Activated naive CD4-positive, alpha-beta T cell treated with anti-CD3 and anti-CD28 coated beads, Interleukin-2, amount 10 ng/mL, durations not matched to agents 7 days and 5 days (primary cell): ENCODE measurements at regions not wholly inside any gene's neighbourhood (a gene's known extent, or its start where the extent isn't known, plus 50 kb on each side); places are given as distances from the start of the nearest gene placed in this dataset.
"Not testable (repeated sequence)": the region's sequence is repeated elsewhere in the genome, so short reads cannot be mapped to it uniquely, and the experiment has no call there.

ENCODE experiments used
- CTCF ChIA-PET: fragments of 350-600 bp; sonication (Branson Sonifier 250); formaldehyde crosslinking; loops from one replicate; lab custom pipeline; 2021; ENCODE audit warnings: antibody characterized with exemption; lab: Charles Lee
- DNase-seq: peaks from one replicate; pipeline ENCODE4 v3.0.0-alpha.2; 2020
- H3K27ac Mint-ChIP-seq: one replicate; pipeline ENCODE4 v1.8.0; 2021; ENCODE audit warnings: mild to moderate bottlenecking, moderate library complexity, mixed read lengths
- H3K27me3 Mint-ChIP-seq: one replicate; pipeline ENCODE4 v1.8.0; 2021; ENCODE audit warnings: mild to moderate bottlenecking, mixed read lengths
- H3K36me3 Mint-ChIP-seq: one replicate; pipeline ENCODE4 v1.8.0; 2021; ENCODE audit warnings: mixed read lengths
- H3K4me1 Mint-ChIP-seq: one replicate; pipeline ENCODE4 v1.8.0; 2021; ENCODE audit warnings: mixed read lengths
- H3K4me3 Mint-ChIP-seq: one replicate; pipeline ENCODE4 v1.8.0; 2021; ENCODE audit warnings: mild to moderate bottlenecking, moderate library complexity, mixed read lengths
- H3K9me3 Mint-ChIP-seq: one replicate; pipeline ENCODE4 v1.8.0; 2021; ENCODE audit warnings: mixed read lengths

- CTCF ChIA-PET, H3K4me1 Mint-ChIP-seq, DNase-seq, H3K4me3 Mint-ChIP-seq, H3K27ac Mint-ChIP-seq, H3K27me3 Mint-ChIP-seq, H3K36me3 Mint-ChIP-seq: not testable (repeated sequence)
- H3K9me3 Mint-ChIP-seq = peaks cover 22% of the 10 kb centered on the region
Observed at GRCh38 chr21:18857606-18858005, 454.0 kb upstream of the TMPRSS15 start.

GRCh38 chr21:18869104-18869503 is 465.5 kb upstream of the TMPRSS15 start:
- DNase-seq = no peak
- Mint-ChIP-seq H3K27me3 (no peaks in the 10 kb centered on the region), H3K4me3 (no peak overlapping the region), H3K36me3 (no peaks in the 10 kb centered on the region), H3K4me1 (no peaks in the 10 kb centered on the region), H3K9me3 (peaks cover 9% of the 10 kb centered on the region), H3K27ac (no peak overlapping the region)
- CTCF ChIA-PET = no interaction called here

DNA sequence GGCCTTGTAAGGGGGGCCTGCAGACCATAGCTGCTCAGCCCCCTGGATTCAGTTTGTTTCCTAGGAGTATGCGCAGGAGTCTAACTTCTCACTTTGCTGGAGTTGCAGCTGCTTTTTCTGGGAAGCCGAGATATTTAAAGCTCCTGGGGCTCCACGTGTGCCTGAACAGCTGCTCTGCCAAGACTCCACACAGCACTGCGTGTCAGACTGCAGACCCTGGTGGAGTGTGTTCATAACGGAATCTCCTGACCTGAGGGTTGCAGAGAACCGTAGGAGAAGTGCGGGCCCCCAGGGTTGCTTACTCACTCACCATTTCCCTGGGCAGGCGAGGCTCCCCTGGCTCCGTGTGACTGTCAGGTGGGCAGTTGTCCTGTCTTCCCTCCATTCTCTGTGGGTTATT is 474.3 kb upstream of the TMPRSS15 start:
- no peak overlapping the region for H3K27ac Mint-ChIP-seq
- CTCF ChIA-PET = no interaction called here
- no peaks in the 10 kb centered on the region for H3K27me3 Mint-ChIP-seq
- no peaks in the 10 kb centered on the region for H3K36me3 Mint-ChIP-seq
- no peaks in the 10 kb centered on the region for H3K4me1 Mint-ChIP-seq
- no peak overlapping the region for H3K4me3 Mint-ChIP-seq
- peaks cover 11% of the 10 kb centered on the region for H3K9me3 Mint-ChIP-seq
- no peak for DNase-seq

DNA sequence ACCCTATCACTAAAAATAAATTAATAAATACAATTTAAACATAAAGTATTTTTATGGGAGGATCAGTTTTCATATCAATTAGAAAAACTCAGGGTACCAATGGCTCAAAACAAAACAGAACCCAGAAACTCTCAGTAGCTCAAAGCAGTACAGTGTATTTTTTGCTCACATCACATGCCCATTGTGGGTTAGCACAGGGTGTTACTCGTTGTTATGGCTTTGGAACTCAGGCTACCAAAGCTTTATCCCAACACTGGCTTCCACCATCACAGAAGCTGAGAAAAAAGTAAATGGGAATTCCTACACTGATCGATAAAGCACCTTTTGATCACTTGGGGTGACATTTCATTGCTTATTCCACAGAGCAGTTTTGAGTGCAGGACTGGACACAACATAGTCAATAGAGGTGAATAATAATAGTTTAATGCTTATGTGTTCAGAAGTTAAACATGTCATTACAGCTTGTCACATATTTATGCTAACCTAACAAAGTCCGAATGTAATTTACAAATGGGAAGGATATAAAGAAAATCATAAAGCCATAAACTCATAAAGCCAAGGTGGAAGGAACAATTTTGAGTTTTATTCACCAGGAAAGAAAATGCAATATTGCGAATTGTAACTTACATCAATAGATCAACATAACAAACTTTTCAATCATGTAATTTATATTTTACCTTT is 484.5 kb upstream of the TMPRSS15 start:
- Mint-ChIP-seq H3K4me3 (no peak overlapping the region), H3K36me3 (no peaks in the 10 kb centered on the region), H3K4me1 (no peaks in the 10 kb centered on the region), H3K27ac (no peak overlapping the region), H3K9me3 (peaks cover 10% of the 10 kb centered on the region), H3K27me3 (no peaks in the 10 kb centered on the region)
- DNase-seq = no peak
- CTCF ChIA-PET = no interaction called here

DNA sequence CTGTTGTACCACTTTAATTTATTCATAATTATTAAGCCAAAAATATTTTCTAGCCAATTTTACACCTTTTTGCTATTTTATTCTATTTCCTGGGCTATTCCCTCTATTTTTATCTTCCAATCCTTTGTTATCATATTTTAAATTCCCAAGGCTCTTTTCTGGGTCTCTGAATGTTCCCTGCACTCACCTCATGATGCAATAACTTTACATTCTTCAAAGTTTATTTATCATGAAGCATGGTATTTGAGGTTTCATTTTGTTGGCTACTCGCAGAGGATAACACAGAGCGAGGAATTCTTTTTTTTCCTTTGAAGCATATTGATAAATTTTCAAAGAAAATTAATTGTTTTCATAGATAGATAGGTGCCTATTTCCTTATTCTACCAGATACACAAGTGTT is 489.8 kb upstream of the TMPRSS15 start:
- no peak overlapping the region for H3K4me3 Mint-ChIP-seq
- H3K4me1 Mint-ChIP-seq = no peaks in the 10 kb centered on the region
- H3K9me3 Mint-ChIP-seq = peaks cover 8% of the 10 kb centered on the region
- DNase-seq = no peak
- no peaks in the 10 kb centered on the region for H3K27me3 Mint-ChIP-seq
- H3K27ac Mint-ChIP-seq = no peak overlapping the region
- CTCF ChIA-PET = no interaction called here
- H3K36me3 Mint-ChIP-seq = no peaks in the 10 kb centered on the region

GRCh38 chr21:18894387-18894786 is 490.8 kb upstream of the TMPRSS15 start:
- CTCF ChIA-PET = no interaction called here
- Mint-ChIP-seq H3K9me3 (peaks cover 8% of the 10 kb centered on the region), H3K36me3 (no peaks in the 10 kb centered on the region), H3K4me3 (no peak overlapping the region), H3K27me3 (no peaks in the 10 kb centered on the region), H3K4me1 (no peaks in the 10 kb centered on the region), H3K27ac (no peak overlapping the region)
- no peak for DNase-seq

DNA sequence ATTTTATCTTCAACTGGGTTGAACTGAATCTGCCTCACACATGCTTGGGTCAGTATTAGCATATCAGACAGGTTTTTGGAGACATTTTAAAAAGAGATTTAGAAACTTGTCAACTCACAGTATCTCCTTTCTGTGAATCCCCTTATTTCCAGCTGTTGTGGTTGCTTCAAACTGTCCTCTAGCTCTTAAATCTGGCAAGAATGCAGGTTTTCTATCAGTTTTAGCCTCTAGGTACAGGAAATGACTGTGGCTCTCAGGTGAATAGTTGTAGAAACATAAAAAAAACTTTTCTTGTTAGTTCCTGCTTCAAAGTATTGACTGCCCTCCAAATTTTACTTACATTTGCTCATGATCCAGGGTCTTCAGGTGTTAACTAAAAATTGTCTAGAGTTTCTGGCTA is 495.7 kb upstream of the TMPRSS15 start:
- H3K27ac Mint-ChIP-seq = no peak overlapping the region
- no peaks in the 10 kb centered on the region for H3K27me3 Mint-ChIP-seq
- no peak overlapping the region for H3K4me3 Mint-ChIP-seq
- H3K9me3 Mint-ChIP-seq = peaks cover 6% of the 10 kb centered on the region
- no peak for DNase-seq
- no peaks in the 10 kb centered on the region for H3K4me1 Mint-ChIP-seq
- H3K36me3 Mint-ChIP-seq = no peaks in the 10 kb centered on the region
- CTCF ChIA-PET = no interaction called here

- Mint-ChIP-seq H3K27ac (no peak overlapping the region), H3K4me3 (no peak overlapping the region), H3K36me3 (no peaks in the 10 kb centered on the region), H3K9me3 (peaks cover 4% of the 10 kb centered on the region), H3K4me1 (no peaks in the 10 kb centered on the region), H3K27me3 (no peaks in the 10 kb centered on the region)
- CTCF ChIA-PET = no interaction called here
- no peak for DNase-seq
Observed at GRCh38 chr21:18902660-18903059, 499.1 kb upstream of the TMPRSS15 start.

- no peaks in the 10 kb centered on the region for H3K36me3 Mint-ChIP-seq
- DNase-seq = no peak
- peaks cover 11% of the 10 kb centered on the region for H3K9me3 Mint-ChIP-seq
- H3K27me3 Mint-ChIP-seq = no peaks in the 10 kb centered on the region
- no peak overlapping the region for H3K27ac Mint-ChIP-seq
- H3K4me3 Mint-ChIP-seq = no peak overlapping the region
- CTCF ChIA-PET = no interaction called here
- H3K4me1 Mint-ChIP-seq = no peaks in the 10 kb centered on the region
Observed at GRCh38 chr21:18907076-18907475, 503.5 kb upstream of the TMPRSS15 start.

- no peaks in the 10 kb centered on the region for H3K4me1 Mint-ChIP-seq
- CTCF ChIA-PET = no interaction called here
- no peaks in the 10 kb centered on the region for H3K27me3 Mint-ChIP-seq
- no peak overlapping the region for H3K4me3 Mint-ChIP-seq
- no peak overlapping the region for H3K27ac Mint-ChIP-seq
- DNase-seq = no peak
- peaks cover 20% of the 10 kb centered on the region for H3K9me3 Mint-ChIP-seq
- H3K36me3 Mint-ChIP-seq = no peaks in the 10 kb centered on the region
Observed at GRCh38 chr21:18908641-18909040, 505.1 kb upstream of the TMPRSS15 start.

GRCh38 chr21:18913914-18914313 is 510.3 kb upstream of the TMPRSS15 start:
- Mint-ChIP-seq H3K36me3 (no peaks in the 10 kb centered on the region), H3K4me3 (no peak overlapping the region), H3K27ac (no peak overlapping the region), H3K9me3 (peaks cover 28% of the 10 kb centered on the region), H3K4me1 (no peaks in the 10 kb centered on the region), H3K27me3 (no peaks in the 10 kb centered on the region)
- DNase-seq = no peak
- CTCF ChIA-PET = no interaction called here

DNA sequence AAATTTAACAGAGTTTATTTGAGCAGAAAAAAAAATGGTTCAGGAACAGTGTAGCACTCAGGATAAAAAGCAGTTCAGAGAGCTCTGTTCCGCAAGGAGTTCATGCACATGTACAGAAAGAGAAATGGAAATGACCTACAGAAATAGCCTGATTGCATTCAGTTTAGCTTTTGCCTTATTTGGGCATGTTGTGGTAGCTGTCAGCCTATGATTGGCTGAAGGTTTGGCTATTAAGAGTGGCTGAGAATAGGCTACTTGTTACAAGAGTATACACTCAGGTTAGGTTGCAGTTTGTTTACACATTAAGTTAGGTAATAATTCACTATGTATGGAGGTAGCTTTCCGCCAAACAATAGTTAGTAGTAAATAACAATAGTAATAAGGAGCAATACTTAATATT is 511.0 kb upstream of the TMPRSS15 start:
- Mint-ChIP-seq H3K36me3 (no peaks in the 10 kb centered on the region), H3K9me3 (peaks cover 26% of the 10 kb centered on the region), H3K27me3 (no peaks in the 10 kb centered on the region), H3K27ac (no peak overlapping the region), H3K4me1 (no peaks in the 10 kb centered on the region), H3K4me3 (no peak overlapping the region)
- CTCF ChIA-PET = no interaction called here
- DNase-seq = no peak

DNA sequence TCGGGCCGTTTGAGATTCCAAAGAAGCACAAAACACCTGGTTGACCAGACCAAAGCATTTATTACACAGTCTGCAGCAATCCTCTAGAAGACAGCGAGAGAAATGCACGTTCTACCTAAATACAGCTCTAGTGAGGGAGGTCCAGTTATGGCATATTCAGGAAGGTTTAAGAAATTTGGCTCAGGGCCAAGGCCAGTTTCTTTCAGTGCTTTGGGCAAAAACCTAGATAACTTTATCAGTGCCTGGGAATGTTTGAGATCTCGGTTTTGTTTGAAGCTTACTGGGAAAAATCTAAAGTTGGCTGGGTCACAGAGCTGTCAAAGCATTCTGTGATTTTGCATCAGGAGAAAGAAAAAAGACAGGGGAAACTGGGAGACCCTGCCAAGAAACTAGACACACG is 514.0 kb upstream of the TMPRSS15 start:
- CTCF ChIA-PET = no interaction called here
- no peaks in the 10 kb centered on the region for H3K27me3 Mint-ChIP-seq
- DNase-seq = no peak

GRCh38 chr21:18931237-18931636 is 527.7 kb upstream of the TMPRSS15 start:
- DNase-seq = no peak
- no peak overlapping the region for H3K4me3 Mint-ChIP-seq
- CTCF ChIA-PET = no interaction called here
- H3K4me1 Mint-ChIP-seq = no peaks in the 10 kb centered on the region
- no peaks in the 10 kb centered on the region for H3K36me3 Mint-ChIP-seq
- no peaks in the 10 kb centered on the region for H3K27me3 Mint-ChIP-seq
- peaks cover 13% of the 10 kb centered on the region for H3K9me3 Mint-ChIP-seq
- H3K27ac Mint-ChIP-seq = no peak overlapping the region

More for the DNA sequence above, 514.0 kb upstream of the TMPRSS15 start:
- no peak overlapping the region for H3K4me3 Mint-ChIP-seq
- H3K27ac Mint-ChIP-seq = no peak overlapping the region
- H3K4me1 Mint-ChIP-seq = no peaks in the 10 kb centered on the region
- H3K9me3 Mint-ChIP-seq = peaks cover 17% of the 10 kb centered on the region
- no peaks in the 10 kb centered on the region for H3K36me3 Mint-ChIP-seq

DNA sequence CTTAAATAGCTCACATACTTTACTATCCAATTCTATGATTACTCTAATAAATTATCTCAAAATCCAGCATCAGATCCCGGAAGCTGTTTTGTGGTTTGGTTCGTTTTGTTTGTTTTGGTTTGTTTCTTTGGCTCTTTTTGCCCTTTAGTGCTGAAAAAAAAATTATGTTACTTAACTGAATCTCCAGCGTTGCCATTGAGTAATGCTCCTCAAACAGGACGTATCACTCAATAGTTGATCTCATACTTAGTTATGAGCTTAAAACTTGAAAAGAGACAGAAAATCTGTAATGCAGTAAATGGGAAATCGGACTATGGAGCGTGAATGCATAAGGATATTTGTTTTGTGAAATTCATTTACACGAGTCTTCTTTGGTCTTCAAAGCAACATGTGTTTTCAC is 533.8 kb upstream of the TMPRSS15 start:
- H3K4me1 Mint-ChIP-seq = no peaks in the 10 kb centered on the region
- no peak overlapping the region for H3K4me3 Mint-ChIP-seq
- CTCF ChIA-PET = no interaction called here
- H3K27ac Mint-ChIP-seq = no peak overlapping the region
- no peaks in the 10 kb centered on the region for H3K27me3 Mint-ChIP-seq
- peaks cover 8% of the 10 kb centered on the region for H3K9me3 Mint-ChIP-seq
- no peak for DNase-seq
- H3K36me3 Mint-ChIP-seq = no peaks in the 10 kb centered on the region

- no peak overlapping the region for H3K27ac Mint-ChIP-seq
- H3K4me1 Mint-ChIP-seq = no peaks in the 10 kb centered on the region
- CTCF ChIA-PET = no interaction called here
- no peak overlapping the region for H3K4me3 Mint-ChIP-seq
- H3K27me3 Mint-ChIP-seq = no peaks in the 10 kb centered on the region
- H3K9me3 Mint-ChIP-seq = peaks cover 5% of the 10 kb centered on the region
- H3K36me3 Mint-ChIP-seq = no peaks in the 10 kb centered on the region
- DNase-seq = no peak
Observed at GRCh38 chr21:18940791-18941190, 537.2 kb upstream of the TMPRSS15 start.
